HG03442 (cell line): ENCODE measurements at regions not wholly inside any gene's neighbourhood (a gene's known extent, or its start where the extent isn't known, plus 50 kb on each side); places are given as distances from the start of the nearest gene placed in this dataset.
A peak's percentile ranks its signal among the peaks of the same experiment; 100 is the strongest.

Experiments
- ATAC-seq: cut with Tn5 transposase; IDR thresholded peaks from one replicate; pipeline ENCODE4 v1.9.1; 2021; ENCODE audit warnings: mild to moderate bottlenecking, moderate library complexity; ENCODE audit not compliant: unreplicated experiment

- ATAC-seq: no peak
These were observed 1173.4 kb downstream of the AMY1C start for GRCh38 chr1:104923075-104923474.

DNA sequence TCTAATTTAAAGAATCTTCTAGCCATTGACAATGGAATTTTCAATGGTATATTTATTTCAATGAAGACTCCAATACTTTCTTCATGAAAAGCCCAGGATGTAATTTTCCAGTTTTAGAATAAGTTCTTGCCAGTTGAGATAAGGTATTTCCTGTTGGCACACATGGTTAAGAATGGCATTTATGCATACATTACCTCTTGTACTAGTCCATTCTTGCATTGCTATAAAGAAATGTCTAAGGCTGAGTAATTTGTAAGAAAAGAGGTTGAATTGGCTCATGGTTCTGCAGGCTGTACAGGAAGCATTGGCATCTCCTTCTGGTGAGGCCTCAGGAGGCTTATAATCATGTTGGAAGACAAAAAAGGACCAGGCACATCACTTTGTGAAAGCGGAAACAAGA lies 1179.6 kb downstream of the AMY1C start:
- no peak for ATAC-seq

- ATAC-seq: peak; percentile 59
These were observed 1182.6 kb downstream of the AMY1C start for GRCh38 chr1:104932030-104932915.

DNA sequence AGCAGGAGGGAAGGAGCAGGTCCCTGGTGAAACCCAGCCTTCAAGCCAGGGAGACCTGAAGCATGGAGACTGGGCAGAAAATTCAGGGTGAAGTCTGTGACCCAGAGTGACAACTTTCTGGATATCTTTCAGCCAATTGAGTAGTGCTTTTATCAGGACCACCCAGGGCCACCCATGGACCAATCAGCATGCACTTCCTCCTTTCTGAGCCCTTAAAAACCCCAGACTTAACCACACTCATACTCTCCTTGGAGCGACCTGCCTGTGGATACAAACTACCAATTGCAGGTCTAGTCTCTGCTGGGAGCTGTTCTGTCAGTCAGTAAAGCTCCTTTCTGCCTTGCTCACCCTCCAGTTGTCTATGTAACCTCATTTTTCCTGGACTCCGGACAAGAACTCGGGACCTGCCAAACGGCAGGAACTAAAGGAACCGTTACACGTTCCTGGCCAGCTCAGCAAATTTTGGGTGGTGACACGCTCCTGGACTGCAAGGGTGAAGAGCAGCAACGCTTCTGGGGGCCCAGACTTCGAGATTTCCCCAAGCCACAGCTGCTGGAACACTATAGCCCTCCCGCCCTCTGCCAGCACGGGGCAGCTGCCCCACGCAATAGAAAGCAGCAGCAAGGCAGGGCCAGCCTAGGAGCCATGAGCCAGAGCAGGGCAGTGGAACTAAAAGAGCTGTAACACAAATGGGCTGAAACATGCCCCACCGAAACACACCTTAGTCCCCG lies 1183.4 kb downstream of the AMY1C start:
- ATAC-seq: peak; percentile 27

GRCh38 chr1:104933846-104934245 lies 1184.1 kb downstream of the AMY1C start:
- no peak for ATAC-seq

DNA sequence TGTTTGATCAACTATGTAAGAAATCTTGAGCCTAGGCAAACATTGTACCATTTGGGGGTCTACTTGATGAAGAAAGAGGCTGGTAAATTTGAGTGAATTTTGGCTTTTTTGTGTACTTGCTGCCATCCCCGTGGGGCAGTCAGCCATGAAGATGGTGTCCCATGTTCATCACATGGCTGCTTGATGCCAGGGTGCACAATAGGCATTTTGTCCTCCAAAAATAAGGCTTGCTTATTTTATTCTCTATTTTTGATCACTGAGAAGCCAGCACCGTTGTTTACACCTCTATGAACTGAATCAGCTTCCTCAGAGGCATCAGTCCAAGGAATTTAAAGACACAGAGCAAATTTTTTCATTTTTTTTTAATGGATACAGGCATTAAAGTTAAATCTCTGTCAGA lies 1195.7 kb downstream of the AMY1C start:
- no peak for ATAC-seq

DNA sequence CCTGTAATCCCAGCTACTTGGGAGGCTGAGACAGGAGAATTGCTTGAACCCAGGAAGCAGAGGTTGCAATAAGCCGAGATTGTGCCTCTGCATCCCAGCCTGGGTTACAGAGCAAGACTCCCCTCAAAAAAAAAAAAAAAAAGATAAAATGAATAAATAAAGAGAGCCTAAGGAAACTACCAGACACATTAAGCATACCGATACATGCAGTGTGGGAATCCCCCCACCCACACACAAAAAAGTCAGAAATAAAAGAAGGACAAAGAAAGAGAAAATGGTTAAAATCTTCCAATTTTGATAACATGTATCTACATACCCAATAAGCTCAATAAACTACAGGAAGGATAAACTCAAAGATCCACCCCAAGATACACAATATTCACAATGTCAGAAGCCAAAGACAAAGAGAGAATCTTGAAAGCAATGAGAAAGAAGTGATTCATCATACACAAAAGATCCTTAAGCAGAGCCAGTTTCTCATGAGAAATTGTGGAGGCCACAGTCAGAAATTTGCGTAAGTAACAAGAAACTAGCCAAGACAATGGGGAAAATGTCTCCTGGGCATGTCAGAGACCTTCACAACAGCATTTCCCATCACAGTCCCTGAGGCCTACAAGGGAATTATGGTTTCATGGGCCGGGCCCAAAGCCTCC lies 1197.0 kb downstream of the AMY1C start:
- no peak for ATAC-seq

GRCh38 chr1:104953555-104953954 lies 1203.9 kb downstream of the AMY1C start:
- ATAC-seq: no peak

DNA sequence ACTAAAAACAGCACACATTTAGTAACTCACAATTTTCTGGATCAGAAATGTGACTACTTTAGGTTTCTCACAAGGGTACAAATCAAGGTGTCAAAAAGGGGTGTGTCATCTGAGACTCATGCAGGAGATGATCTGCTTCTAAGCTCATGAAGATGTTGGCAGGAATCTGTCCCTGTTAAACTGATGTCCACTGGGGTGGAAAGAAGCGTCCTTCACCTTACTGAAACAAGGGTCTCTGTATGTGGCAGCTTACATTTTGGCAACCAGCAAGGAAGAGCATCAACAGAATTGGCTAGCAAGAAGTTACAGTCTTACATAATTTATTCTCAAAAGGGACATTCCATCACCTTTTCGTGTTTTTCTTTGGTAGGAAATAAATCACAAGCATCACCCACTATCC lies 1223.8 kb downstream of the AMY1C start:
- no peak for ATAC-seq

- ATAC-seq: no peak
These were observed 1230.0 kb downstream of the AMY1C start for GRCh38 chr1:104979651-104980050.

DNA sequence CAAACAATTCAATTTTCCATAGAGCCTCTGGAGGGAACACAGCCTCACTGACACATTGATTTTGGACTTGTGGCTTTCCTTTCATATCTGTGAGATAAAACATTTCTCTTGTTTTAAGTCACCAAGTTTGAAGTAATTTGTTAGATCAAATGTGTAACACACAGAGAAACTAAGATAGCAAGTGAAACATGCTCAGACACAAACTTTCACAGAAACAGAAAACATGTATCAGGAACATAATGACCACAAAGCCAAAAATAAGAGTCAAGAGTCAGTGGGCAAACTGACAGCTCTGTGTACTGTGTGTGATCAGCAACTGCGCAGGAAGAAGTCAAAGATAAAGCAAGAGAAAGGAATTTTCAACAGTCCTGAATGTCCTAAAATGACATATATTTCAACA lies 1237.5 kb downstream of the AMY1C start:
- ATAC-seq: peak; percentile 99

- no peak for ATAC-seq
These were observed 1239.3 kb downstream of the AMY1C start for GRCh38 chr1:104989012-104989411.

DNA sequence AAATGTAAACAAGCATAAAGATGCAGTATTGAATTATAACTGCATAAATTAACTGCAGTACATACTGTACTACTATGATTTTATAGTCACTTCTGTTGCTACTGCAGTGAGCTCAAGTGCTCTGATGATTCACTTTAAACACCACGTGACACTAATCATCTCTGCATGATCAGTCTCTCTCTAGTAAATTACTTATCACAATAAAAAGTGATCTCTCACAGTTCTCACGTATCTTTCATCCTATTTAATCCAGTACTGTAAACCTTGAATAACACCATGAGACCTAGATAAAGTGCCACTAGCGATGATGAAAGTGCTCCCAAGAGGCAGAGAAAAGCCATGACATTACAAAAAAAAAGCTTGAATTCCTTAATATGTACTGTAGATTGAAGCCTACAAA lies 1242.0 kb downstream of the AMY1C start:
- no peak for ATAC-seq

DNA sequence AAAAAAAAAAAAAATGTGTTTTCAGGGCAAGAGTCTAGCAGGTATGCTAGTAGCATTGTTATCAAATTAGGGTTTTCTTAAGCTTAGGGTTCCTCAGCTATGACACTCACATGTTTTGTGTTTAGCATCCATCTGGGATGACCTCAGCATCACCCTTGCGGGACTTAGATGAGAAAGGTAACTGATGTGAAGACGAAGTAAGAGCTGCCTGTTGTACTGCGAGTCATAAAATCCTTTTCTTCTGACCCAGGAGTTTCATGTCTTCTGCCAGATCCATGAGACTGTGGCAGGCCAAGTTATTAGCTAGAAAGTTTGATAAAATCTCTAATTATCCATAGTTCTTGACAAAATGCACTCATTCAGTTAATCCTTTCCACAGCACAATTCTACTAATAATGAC lies 1251.1 kb downstream of the AMY1C start:
- no peak for ATAC-seq

- no peak for ATAC-seq
These were observed 1254.8 kb downstream of the AMY1C start for GRCh38 chr1:105004515-105004914.

GRCh38 chr1:105005594-105006195 lies 1256.0 kb downstream of the AMY1C start:
- ATAC-seq: no peak

- no peak for ATAC-seq
These were observed 1267.9 kb downstream of the AMY1C start for GRCh38 chr1:105017587-105017986.

- no peak for ATAC-seq
These were observed 1274.0 kb downstream of the AMY1C start for GRCh38 chr1:105023719-105024118.

GRCh38 chr1:105027838-105028471 lies 1278.3 kb downstream of the AMY1C start:
- ATAC-seq: peak; percentile 85

DNA sequence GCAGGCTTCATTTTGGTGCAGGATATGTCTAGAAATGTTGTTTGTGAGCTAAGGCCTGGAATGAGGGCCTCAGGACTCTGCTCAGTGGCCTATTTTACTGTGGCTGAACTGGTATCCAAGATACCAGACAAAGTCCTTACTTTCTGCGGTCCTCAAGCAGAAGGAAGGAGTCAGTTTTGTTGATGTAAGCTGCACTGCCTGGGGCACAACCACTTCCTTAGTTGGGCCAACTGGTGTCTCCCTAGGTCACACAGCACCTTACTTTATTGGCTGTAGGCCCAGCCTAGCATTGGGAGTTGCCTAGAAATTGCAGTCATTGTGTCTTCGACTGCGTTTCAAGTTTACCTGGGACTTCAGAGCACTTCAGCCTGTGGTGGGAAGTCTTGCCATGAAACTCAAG lies 1322.7 kb downstream of the AMY1C start:
- ATAC-seq: no peak

DNA sequence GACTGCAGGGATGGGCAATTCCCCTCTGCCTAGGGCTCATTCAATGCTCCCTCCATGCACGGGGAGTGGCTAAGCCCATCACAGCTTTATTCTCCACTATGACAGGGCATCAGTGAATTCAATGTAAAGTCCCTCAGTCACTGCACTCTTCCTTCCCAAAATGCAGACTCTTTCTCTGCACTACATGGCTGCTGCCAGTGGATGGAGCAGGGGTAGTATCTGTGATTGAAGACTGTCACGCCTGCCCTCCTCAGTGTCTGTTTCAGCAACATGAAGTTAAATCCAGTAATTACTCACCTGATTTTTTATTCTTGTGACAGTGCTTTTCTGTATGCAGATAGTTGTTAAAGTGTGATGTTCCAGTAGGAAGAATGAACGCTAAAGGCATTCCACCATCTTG lies 1323.2 kb downstream of the AMY1C start:
- ATAC-seq: no peak
